A549 (cell line): ENCODE measurements at regions not wholly inside any gene's neighbourhood (a gene's known extent, or its start where the extent isn't known, plus 50 kb on each side); places are given as distances from the start of the nearest gene placed in this dataset.

ENCODE experiments used
- ATAC-seq, 2 experiments: fragments of 200-7000 bp in 1 of 2; fragments of >200 bp in 1 of 2; cut with Nextera tagmentation in 1 of 2; cut with Tn5 transposase in 1 of 2; 3 replicates each; pipeline versions ENCODE4 v1.8.0 to v1.9.1; 2018 to 2020; ENCODE audit warnings: mild to moderate bottlenecking in 1 of 2, moderate library complexity in 1 of 2
- CTCF ChIA-PET: fragments of 300-600 bp; sonication (Branson Sonifier 250); formaldehyde crosslinking; extraction: SDS; loops from one replicate; lab custom pipeline; 2021; ENCODE audit warnings: antibody characterized with exemption, inconsistent platforms; lab: Yijun Ruan, JAX
- POLR2A ChIA-PET: fragments of 350-600 bp; formaldehyde crosslinking; extraction: SDS; loops from one replicate; lab custom pipeline; 2021; ENCODE audit warnings: antibody characterized with exemption, inconsistent platforms; lab: Yijun Ruan, JAX
- DNase-seq, 2 experiments: peaks; one replicate each; pipeline versions ENCODE4 v3.0.0 to v3.0.0-alpha.2; 2011 to 2016; ENCODE audit warnings: low read depth in 1 of 2, low spot score in 1 of 2
- FAIRE-seq: peaks from 2 replicates; lab custom pipeline; 2011; peaks lifted over from hg19 to GRCh38; lab: Jason Lieb, UNC
- H3K27ac ChIP-seq, 2 experiments: fragments of >200 bp; sonication (Bioruptor Twin); formaldehyde crosslinking; 3 replicates each; pipeline ENCODE4 v1.5.1; 2016 to 2017
- H3K4me1 ChIP-seq: fragments of >200 bp; sonication (Bioruptor Twin); formaldehyde crosslinking; 3 replicates; pipeline ENCODE4 v1.6.1; 2016
- H3K4me2 ChIP-seq: fragments of >200 bp; sonication (Bioruptor Twin); formaldehyde crosslinking; 3 replicates; pipeline ENCODE4 v1.6.1; 2016
- H3K4me3 ChIP-seq: fragments of >200 bp; sonication (Bioruptor Twin); formaldehyde crosslinking; 3 replicates; pipeline ENCODE4 v1.5.1; 2016
- H3K9me3 ChIP-seq: fragments of >200 bp; sonication (Bioruptor Twin); formaldehyde crosslinking; 3 replicates; pipeline ENCODE4 v1.6.1; 2016
- CHD4 ChIP-seq: fragments of 200-600 bp; sonication (generic); IDR thresholded peaks from 2 replicates; pipeline ENCODE4 v1.6.1; 2016; ENCODE audit warnings: antibody characterized with exemption, mild to moderate bottlenecking, borderline replicate concordance
- E2F6 ChIP-seq: IDR thresholded peaks from 2 replicates; pipeline ENCODE4 v1.6.1; 2012; ENCODE audit warnings: low read depth, borderline replicate concordance
- ELK1 ChIP-seq: fragments of 150-350 bp; IDR thresholded peaks from 2 replicates; pipeline ENCODE4 v1.6.1; 2014; ENCODE audit warnings: low read depth, mild to moderate bottlenecking, low read length
- FOXS1 ChIP-seq: fragments of 250-450 bp; sonication (Bioruptor Pico); IDR thresholded peaks from 2 replicates; pipeline ENCODE4 v1.5.0; 2020; ENCODE audit warnings: mild to moderate bottlenecking, moderate library complexity
- GATA3 ChIP-seq: IDR thresholded peaks from 2 replicates; pipeline ENCODE4 v1.6.1; 2012; ENCODE audit warnings: borderline replicate concordance
- HEYL ChIP-seq: fragments of 250-450 bp; sonication (Bioruptor Pico); IDR thresholded peaks from 2 replicates; pipeline ENCODE4 v1.8.0; 2021; ENCODE audit warnings: mild to moderate bottlenecking, moderate library complexity
- HOXA7 ChIP-seq: fragments of 250-450 bp; sonication (Bioruptor Pico); IDR thresholded peaks from 2 replicates; pipeline ENCODE4 v1.5.0; 2020; ENCODE audit warnings: mild to moderate bottlenecking, moderate library complexity
- HOXB13 ChIP-seq: fragments of 250-450 bp; sonication (Bioruptor Pico); IDR thresholded peaks from 2 replicates; pipeline ENCODE4 v1.5.0; 2020; ENCODE audit warnings: low read depth, mild to moderate bottlenecking, moderate library complexity
- HOXB5 ChIP-seq: fragments of 250-450 bp; sonication (Bioruptor Pico); IDR thresholded peaks from 2 replicates; pipeline ENCODE4 v1.5.0; 2020; ENCODE audit warnings: mild to moderate bottlenecking, moderate library complexity
- JUN ChIP-seq, 2 experiments: fragments of >200 bp; sonication (Bioruptor Twin); formaldehyde crosslinking; IDR thresholded peaks; 2 replicates in 1 of 2; 3 replicates in 1 of 2; pipeline ENCODE4 v1.6.1; 2016 to 2017
- JUNB ChIP-seq: fragments of >200 bp; sonication (Bioruptor Twin); formaldehyde crosslinking; IDR thresholded peaks from 2 replicates; pipeline ENCODE4 v1.6.1; 2016
- KDM1A ChIP-seq: fragments of 200-600 bp; sonication (generic); IDR thresholded peaks from 2 replicates; pipeline ENCODE4 v1.6.1; 2016; ENCODE audit warnings: low read depth, mild to moderate bottlenecking
- MAFK ChIP-seq: fragments of 450-650 bp; IDR thresholded peaks from 2 replicates; pipeline ENCODE4 v1.6.1; 2014; ENCODE audit not compliant: partially characterized antibody
- MAX ChIP-seq: IDR thresholded peaks from 2 replicates; pipeline ENCODE4 v1.6.1; 2012
- MAZ ChIP-seq: fragments of 150-350 bp; IDR thresholded peaks from 2 replicates; pipeline ENCODE4 v1.6.1; 2014; ENCODE audit warnings: antibody characterized with exemption, low read depth, low read length, borderline replicate concordance
- MYC ChIP-seq: IDR thresholded peaks from 2 replicates; pipeline ENCODE4 v1.6.1; 2012; ENCODE audit warnings: mild to moderate bottlenecking, inconsistent platforms, low read length, improper control_type of control experiment, borderline replicate concordance
- NFE2L2 ChIP-seq: fragments of 150-350 bp; conservative IDR thresholded peaks from 2 replicates; pipeline ENCODE4 v1.6.1; 2014; ENCODE audit warnings: low read length
- NR3C1 ChIP-seq: fragments of >200 bp; sonication (Bioruptor Twin); formaldehyde crosslinking; IDR thresholded peaks from 3 replicates; pipeline ENCODE4 v1.6.1; 2017
- RAD21 ChIP-seq, 2 experiments: fragments of >200 bp in 1 of 2; sonication (Bioruptor Twin) in 1 of 2; formaldehyde crosslinking in 1 of 2; IDR thresholded peaks in 1 of 2; conservative IDR thresholded peaks in 1 of 2; 2 replicates in 1 of 2; 3 replicates in 1 of 2; pipeline ENCODE4 v1.6.1; 2012 to 2018; ENCODE audit warnings: inconsistent platforms in 1 of 2
- REST ChIP-seq: fragments of 200-600 bp; sonication (generic); IDR thresholded peaks from 2 replicates; pipeline ENCODE4 v1.6.1; 2016; ENCODE audit warnings: antibody characterized with exemption, mild to moderate bottlenecking, moderate library complexity
- RFX5 ChIP-seq: fragments of 450-650 bp; IDR thresholded peaks from 2 replicates; pipeline ENCODE4 v1.7.1; 2014; ENCODE audit warnings: antibody characterized with exemption, mild to moderate bottlenecking, moderate library complexity
- TFCP2L1 ChIP-seq: fragments of 250-450 bp; sonication (Bioruptor Pico); IDR thresholded peaks from 2 replicates; pipeline ENCODE4 v1.5.0; 2021; ENCODE audit warnings: mild to moderate bottlenecking
- ZFP36 ChIP-seq: fragments of 450-650 bp; IDR thresholded peaks from 2 replicates; pipeline ENCODE4 v1.6.1; 2014; ENCODE audit warnings: borderline replicate concordance; ENCODE audit not compliant: partially characterized antibody
- ZSCAN20 ChIP-seq: fragments of 250-450 bp; sonication (Bioruptor Pico); IDR thresholded peaks from 2 replicates; pipeline ENCODE4 v1.8.0; 2022; ENCODE audit warnings: mild to moderate bottlenecking, moderate library complexity
- WGBS: methylation state at CpG from one replicate; pipeline ENCODE4 v1.1.6; 2017; ENCODE audit errors: missing lambda C conversion rate; 5-methylcytosine and 5-hydroxymethylcytosine counted together

GRCh38 chr2:19247186-19247585 lies 111.2 kb downstream of the OSR1 start:
- Histone ChIP-seq H3K4me3 (no peak overlapping the region), H3K9me3 (no peaks in the 10 kb centered on the region), H3K27ac (no peak overlapping the region), H3K4me2 (no peak overlapping the region), H3K4me1 (peaks cover 3% of the 10 kb centered on the region; the same call in 1 of the 3 replicates)
- FAIRE-seq (no peak), DNase-seq (no peak), ATAC-seq (no peak)
- CTCF ChIA-PET: no interaction called here
- POLR2A ChIA-PET: no interaction called here
- TF ChIP-seq REST: no peak
- no peak for TF ChIP-seq MAX
- TF ChIP-seq KDM1A: no peak
- TF ChIP-seq HEYL (CRISPR knock-in tag): no peak
- no peak for TF ChIP-seq MYC
- TF ChIP-seq ZFP36: no peak
- no peak for TF ChIP-seq NR3C1
- no peak for TF ChIP-seq HOXB13 (CRISPR knock-in tag)
- no peak for TF ChIP-seq ZSCAN20 (CRISPR knock-in tag)
- TF ChIP-seq HOXA7 (CRISPR knock-in tag): no peak
- no peak for TF ChIP-seq ELK1
- no peak for TF ChIP-seq TFCP2L1 (CRISPR knock-in tag)
- TF ChIP-seq MAZ: no peak
- TF ChIP-seq E2F6: no peak
- WGBS: 70% methylated on average over 4 of the region's 4 CpGs

GRCh38 chr2:19246496-19246895 lies 111.9 kb downstream of the OSR1 start:
- Histone ChIP-seq H3K4me3 (no peak overlapping the region), H3K9me3 (no peaks in the 10 kb centered on the region), H3K4me1 (peaks cover 3% of the 10 kb centered on the region; the same call in 1 of the 3 replicates), H3K4me2 (no peak overlapping the region), H3K27ac (no peak overlapping the region)
- WGBS: 82% methylated on average over 12 of the region's 12 CpGs
- FAIRE-seq (no peak), ATAC-seq (no peak)
- CTCF ChIA-PET: no interaction called here
- TF ChIP-seq MAX: no peak
- no peak for TF ChIP-seq HOXA7 (CRISPR knock-in tag)
- TF ChIP-seq FOXS1 (CRISPR knock-in tag): no peak
- no peak for TF ChIP-seq TFCP2L1 (CRISPR knock-in tag)
- no peak for TF ChIP-seq RAD21 (conservative IDR thresholded peaks at IDR 0.05 in 1 of 2, IDR thresholded peaks at IDR 0.05 in 1 of 2)
- TF ChIP-seq RFX5: no peak
- TF ChIP-seq JUNB: no peak
- no peak for TF ChIP-seq MYC
- no peak for TF ChIP-seq GATA3
- no peak for TF ChIP-seq JUN (IDR thresholded peaks at IDR 0.05)
- TF ChIP-seq CHD4: no peak
- TF ChIP-seq NFE2L2: no peak
- no peak for TF ChIP-seq HOXB5
- TF ChIP-seq MAFK: no peak
- TF ChIP-seq, all 56 proteins: peak for 0
- POLR2A ChIA-PET: no interaction called here
- no peak for DNase-seq
